HL-60 (cell line): ENCODE measurements at regions not wholly inside any gene's neighbourhood (a gene's known extent, or its start where the extent isn't known, plus 50 kb on each side); places are given as distances from the start of the nearest gene placed in this dataset.

ENCODE experiments used
- DNase-seq, 2 experiments: peaks; one replicate each; pipeline ENCODE4 v3.0.0-alpha.2; 2010 to 2020; ENCODE audit warnings: low read depth in 1 of 2, low spot score in 1 of 2
- H3K27ac ChIP-seq: fragments of 250-450 bp; sonication (Bioruptor Pico); replicated peaks from 2 replicates; pipeline ENCODE4 v1.5.1; 2020; ENCODE audit warnings: mild to moderate bottlenecking, moderate library complexity
- H3K27me3 ChIP-seq: fragments of 250-450 bp; sonication (Bioruptor Pico); 2 replicates; pipeline ENCODE4 v1.5.1; 2021; ENCODE audit warnings: mild to moderate bottlenecking, moderate library complexity; ENCODE audit not compliant: insufficient read depth, poor library complexity, severe bottlenecking
- H3K4me3 ChIP-seq: replicated peaks from 2 replicates; pipeline ENCODE4 v1.5.1; 2011; ENCODE audit warnings: mild to moderate bottlenecking, control low read depth, low read length; ENCODE audit not compliant: insufficient read depth
- GABPA ChIP-seq: IDR thresholded peaks from 2 replicates; pipeline ENCODE4 v1.6.1; 2012; ENCODE audit warnings: low read depth
- POLR2AphosphoS5 ChIP-seq: IDR thresholded peaks from 2 replicates; pipeline ENCODE4 v1.6.1; 2012; ENCODE audit warnings: low read depth
- REST ChIP-seq: IDR thresholded peaks from 2 replicates; pipeline ENCODE4 v1.6.1; 2012; ENCODE audit warnings: low read depth; ENCODE audit not compliant: insufficient replicate concordance
- SPI1 ChIP-seq: IDR thresholded peaks from 2 replicates; pipeline ENCODE4 v1.6.1; 2012; ENCODE audit warnings: low read depth, mild to moderate bottlenecking, borderline replicate concordance
- TF ChIP-seq, protein P1 (sequence below): IDR thresholded peaks from one replicate; pipeline ENCODE4 v1.5.1; 2011; ENCODE audit warnings: low read length, control low read depth, inconsistent platforms; ENCODE audit not compliant: insufficient read depth

GRCh38 chr20:24382743-24383142, 86.7 kb upstream of the SYNDIG1 start:
- no peak for TF ChIP-seq GABPA
- TF ChIP-seq REST: no peak
- TF ChIP-seq SPI1: no peak
- TF ChIP-seq, protein P1, sequence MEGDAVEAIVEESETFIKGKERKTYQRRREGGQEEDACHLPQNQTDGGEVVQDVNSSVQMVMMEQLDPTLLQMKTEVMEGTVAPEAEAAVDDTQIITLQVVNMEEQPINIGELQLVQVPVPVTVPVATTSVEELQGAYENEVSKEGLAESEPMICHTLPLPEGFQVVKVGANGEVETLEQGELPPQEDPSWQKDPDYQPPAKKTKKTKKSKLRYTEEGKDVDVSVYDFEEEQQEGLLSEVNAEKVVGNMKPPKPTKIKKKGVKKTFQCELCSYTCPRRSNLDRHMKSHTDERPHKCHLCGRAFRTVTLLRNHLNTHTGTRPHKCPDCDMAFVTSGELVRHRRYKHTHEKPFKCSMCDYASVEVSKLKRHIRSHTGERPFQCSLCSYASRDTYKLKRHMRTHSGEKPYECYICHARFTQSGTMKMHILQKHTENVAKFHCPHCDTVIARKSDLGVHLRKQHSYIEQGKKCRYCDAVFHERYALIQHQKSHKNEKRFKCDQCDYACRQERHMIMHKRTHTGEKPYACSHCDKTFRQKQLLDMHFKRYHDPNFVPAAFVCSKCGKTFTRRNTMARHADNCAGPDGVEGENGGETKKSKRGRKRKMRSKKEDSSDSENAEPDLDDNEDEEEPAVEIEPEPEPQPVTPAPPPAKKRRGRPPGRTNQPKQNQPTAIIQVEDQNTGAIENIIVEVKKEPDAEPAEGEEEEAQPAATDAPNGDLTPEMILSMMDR: no peak
- no peak for TF ChIP-seq POLR2AphosphoS5
- H3K27ac ChIP-seq: no peak overlapping the region
- H3K4me3 ChIP-seq: no peak overlapping the region
- H3K27me3 ChIP-seq: no peaks in the 10 kb centered on the region
- DNase-seq: no peak

GRCh38 chr20:24382331-24382730, 87.1 kb upstream of the SYNDIG1 start:
- DNase-seq: no peak
- TF ChIP-seq GABPA (no peak), POLR2AphosphoS5 (no peak), REST (no peak), SPI1 (no peak)
- TF ChIP-seq, protein P1: no peak
- Histone ChIP-seq H3K27me3 (no peaks in the 10 kb centered on the region), H3K27ac (no peak overlapping the region), H3K4me3 (no peak overlapping the region)

- Histone ChIP-seq H3K4me3 (no peak overlapping the region), H3K27me3 (no peaks in the 10 kb centered on the region), H3K27ac (no peak overlapping the region)
- TF ChIP-seq GABPA (no peak), SPI1 (no peak), REST (no peak), POLR2AphosphoS5 (no peak)
- TF ChIP-seq, protein P1: no peak
- DNase-seq: no peak
Observed at GRCh38 chr20:24381886-24382285, 87.5 kb upstream of the SYNDIG1 start.
